ENCODE measurements at regions not wholly inside any gene's neighbourhood (a gene's known extent, or its start where the extent isn't known, plus 50 kb on each side); places are given as distances from the start of the nearest gene placed in this dataset.

GRCh38 chr9:18358325-18358724 is 115.6 kb upstream of the ADAMTSL1 start:
- ChIA-PET CTCF (no interaction called here), POLR2A (no interaction called here)
- H3K4me2 ChIP-seq: no peak overlapping the region
- DNase-seq (ENCODE audit: low read depth in 1 of 2, low spot score in 1 of 2) (no peak), ATAC-seq (no peak), FAIRE-seq (no peak)
- no peaks in the 10 kb centered on the region for H3K4me1 ChIP-seq
- H3K27ac ChIP-seq: no peak overlapping the region
- H3K4me3 ChIP-seq: no peak overlapping the region
- 25% methylated on average over 2 of the region's 2 CpGs for WGBS (ENCODE audit: missing lambda C conversion rate)
- H3K9me3 ChIP-seq: no peaks in the 10 kb centered on the region
- TF ChIP-seq EP300 (IDR thresholded peaks at IDR 0.05): no peak
- no peak for TF ChIP-seq PHF8 (IDR thresholded peaks at IDR 0.05; ENCODE audit: borderline replicate concordance, low read depth)
- TF ChIP-seq FOSB (CRISPR knock-in tag; IDR thresholded peaks at IDR 0.05): no peak
- no peak for TF ChIP-seq HOXB13 (CRISPR knock-in tag; IDR thresholded peaks at IDR 0.05; ENCODE audit: low read depth)
- TF ChIP-seq ATOH8 (CRISPR knock-in tag; IDR thresholded peaks at IDR 0.05; ENCODE audit: low read depth): no peak
- TF ChIP-seq HDAC2 (IDR thresholded peaks at IDR 0.05): no peak
- no peak for TF ChIP-seq CTCF (IDR thresholded peaks at IDR 0.05)
- no peak for TF ChIP-seq RAD21 (conservative IDR thresholded peaks at IDR 0.05 in 1 of 2, IDR thresholded peaks at IDR 0.05 in 1 of 2)
- TF ChIP-seq RARB (CRISPR knock-in tag; IDR thresholded peaks at IDR 0.05): no peak
- no peak for TF ChIP-seq CBX8 (IDR thresholded peaks at IDR 0.05)
- no peak for TF ChIP-seq TFCP2L1 (CRISPR knock-in tag; IDR thresholded peaks at IDR 0.05)
- no peak for TF ChIP-seq EHF (CRISPR knock-in tag; IDR thresholded peaks at IDR 0.05)

- no peak for ATAC-seq
- WGBS (ENCODE audit: missing lambda C conversion rate): 12% methylated on average over 1 of the region's 1 CpG
Observed at GRCh38 chr9:18359335-18359734, 114.6 kb upstream of the ADAMTSL1 start.

More at GRCh38 chr9:18359335-18359734, 114.6 kb upstream of the ADAMTSL1 start:
- no peak for DNase-seq (ENCODE audit: low read depth in 1 of 2, low spot score in 1 of 2)
- Histone ChIP-seq H3K4me3 (no peak overlapping the region), H3K4me1 (no peaks in the 10 kb centered on the region), H3K4me2 (no peak overlapping the region), H3K27ac (no peak overlapping the region), H3K9me3 (no peaks in the 10 kb centered on the region)
- ChIA-PET CTCF (no interaction called here), POLR2A (no interaction called here)
- TF ChIP-seq NPAS2 (CRISPR knock-in tag; IDR thresholded peaks at IDR 0.05; ENCODE audit: borderline replicate concordance) (no peak), SMC3 (IDR thresholded peaks at IDR 0.05) (no peak), EHMT2 (IDR thresholded peaks at IDR 0.05; ENCODE audit: low read depth) (no peak), POLR2A (IDR thresholded peaks at IDR 0.05; ENCODE audit: low read length) (no peak), BCL3 (IDR thresholded peaks at IDR 0.05) (no peak), EHF (CRISPR knock-in tag; IDR thresholded peaks at IDR 0.05) (no peak), KDM1A (IDR thresholded peaks at IDR 0.05; ENCODE audit: low read depth) (no peak), POLR2AphosphoS2 (conservative IDR thresholded peaks at IDR 0.05; ENCODE audit: low read length) (no peak), CEBPB (IDR thresholded peaks at IDR 0.05) (no peak), CHD2 (IDR thresholded peaks at IDR 0.05; ENCODE audit: low read length, partially characterized antibody) (no peak), JUNB (IDR thresholded peaks at IDR 0.05) (no peak), RNF2 (IDR thresholded peaks at IDR 0.05; ENCODE audit: borderline replicate concordance, low read depth) (no peak), HEYL (CRISPR knock-in tag; IDR thresholded peaks at IDR 0.05) (no peak), RFX5 (IDR thresholded peaks at IDR 0.05) (no peak), ZSCAN20 (CRISPR knock-in tag; IDR thresholded peaks at IDR 0.05) (no peak), RAD21 (conservative IDR thresholded peaks at IDR 0.05 in 1 of 2, IDR thresholded peaks at IDR 0.05 in 1 of 2) (no peak), FOSB (CRISPR knock-in tag; IDR thresholded peaks at IDR 0.05) (no peak), SREBF2 (IDR thresholded peaks at IDR 0.05) (no peak), PBX3 (IDR thresholded peaks at IDR 0.05) (no peak), ZFP36 (IDR thresholded peaks at IDR 0.05; ENCODE audit: borderline replicate concordance, partially characterized antibody) (no peak)
- FAIRE-seq: no peak

Data from A549 (cell line).